NT2/D1 (cell line): ENCODE measurements at regions not wholly inside any gene's neighbourhood (a gene's known extent, or its start where the extent isn't known, plus 50 kb on each side); places are given as distances from the start of the nearest gene placed in this dataset.

Experiments used
- SUZ12 ChIP-seq: IDR thresholded peaks from 2 replicates; pipeline ENCODE4 v1.6.1; 2011; ENCODE audit not compliant: insufficient read length, insufficient read depth; ENCODE audit errors: extremely low read depth
- YY1 ChIP-seq: IDR thresholded peaks from 2 replicates; pipeline ENCODE4 v1.6.1; 2011; ENCODE audit not compliant: insufficient read length, insufficient read depth
- ZNF274 ChIP-seq: IDR thresholded peaks from 2 replicates; pipeline ENCODE4 v1.6.1; 2011; ENCODE audit warnings: mild to moderate bottlenecking, low read depth, low read length

- TF ChIP-seq SUZ12 (no peak), YY1 (no peak), ZNF274 (no peak)
Measured at GRCh38 chr2:129733041-129733440, 246.4 kb upstream of the RAB6C start.
